Activated naive CD4-positive, alpha-beta T cell treated with anti-CD3 and anti-CD28 coated beads, Interleukin-2, amount 50 U/mL, for 24 hours (primary cell): ENCODE measurements at regions not wholly inside any gene's neighbourhood (a gene's known extent, or its start where the extent isn't known, plus 50 kb on each side); places are given as distances from the start of the nearest gene placed in this dataset.

Experiments used
- H3K27ac Mint-ChIP-seq: one replicate; pipeline ENCODE4 v1.8.0; 2021; ENCODE audit warnings: mild to moderate bottlenecking, mixed read lengths
- H3K27me3 Mint-ChIP-seq: one replicate; pipeline ENCODE4 v1.8.0; 2021; ENCODE audit warnings: mixed read lengths
- H3K36me3 Mint-ChIP-seq: one replicate; pipeline ENCODE4 v1.8.0; 2021; ENCODE audit warnings: mixed read lengths
- H3K4me1 Mint-ChIP-seq: one replicate; pipeline ENCODE4 v1.8.0; 2021; ENCODE audit warnings: mixed read lengths
- H3K4me3 Mint-ChIP-seq: one replicate; pipeline ENCODE4 v1.8.0; 2021; ENCODE audit warnings: mild to moderate bottlenecking, mixed read lengths
- H3K9me3 Mint-ChIP-seq: one replicate; pipeline ENCODE4 v1.8.0; 2021; ENCODE audit warnings: mixed read lengths

- H3K4me1 Mint-ChIP-seq: no peaks in the 10 kb centered on the region
- peaks cover 8% of the 10 kb centered on the region for H3K9me3 Mint-ChIP-seq
- no peak overlapping the region for H3K4me3 Mint-ChIP-seq
- H3K27ac Mint-ChIP-seq: no peak overlapping the region
- no peaks in the 10 kb centered on the region for H3K27me3 Mint-ChIP-seq
- H3K36me3 Mint-ChIP-seq: no peaks in the 10 kb centered on the region
Observed at GRCh38 chr3:182455011-182455410, 338.3 kb upstream of the ATP11B start.

GRCh38 chr3:182460303-182460702 lies 333.0 kb upstream of the ATP11B start:
- H3K4me3 Mint-ChIP-seq: no peak overlapping the region
- no peak overlapping the region for H3K27ac Mint-ChIP-seq
- H3K9me3 Mint-ChIP-seq: peaks cover 15% of the 10 kb centered on the region
- H3K27me3 Mint-ChIP-seq: no peaks in the 10 kb centered on the region
- H3K4me1 Mint-ChIP-seq: no peaks in the 10 kb centered on the region
- H3K36me3 Mint-ChIP-seq: no peaks in the 10 kb centered on the region

- no peaks in the 10 kb centered on the region for H3K4me1 Mint-ChIP-seq
- no peaks in the 10 kb centered on the region for H3K27me3 Mint-ChIP-seq
- no peaks in the 10 kb centered on the region for H3K36me3 Mint-ChIP-seq
- H3K9me3 Mint-ChIP-seq: peaks cover 7% of the 10 kb centered on the region
- no peak overlapping the region for H3K4me3 Mint-ChIP-seq
- no peak overlapping the region for H3K27ac Mint-ChIP-seq
Observed at GRCh38 chr3:182462152-182462551, 331.2 kb upstream of the ATP11B start.

GRCh38 chr3:182464513-182465145 lies 328.7 kb upstream of the ATP11B start:
- Mint-ChIP-seq H3K27ac (no peak overlapping the region), H3K36me3 (no peaks in the 10 kb centered on the region), H3K4me3 (no peak overlapping the region), H3K4me1 (no peaks in the 10 kb centered on the region), H3K9me3 (peaks cover 7% of the 10 kb centered on the region), H3K27me3 (no peaks in the 10 kb centered on the region)

DNA sequence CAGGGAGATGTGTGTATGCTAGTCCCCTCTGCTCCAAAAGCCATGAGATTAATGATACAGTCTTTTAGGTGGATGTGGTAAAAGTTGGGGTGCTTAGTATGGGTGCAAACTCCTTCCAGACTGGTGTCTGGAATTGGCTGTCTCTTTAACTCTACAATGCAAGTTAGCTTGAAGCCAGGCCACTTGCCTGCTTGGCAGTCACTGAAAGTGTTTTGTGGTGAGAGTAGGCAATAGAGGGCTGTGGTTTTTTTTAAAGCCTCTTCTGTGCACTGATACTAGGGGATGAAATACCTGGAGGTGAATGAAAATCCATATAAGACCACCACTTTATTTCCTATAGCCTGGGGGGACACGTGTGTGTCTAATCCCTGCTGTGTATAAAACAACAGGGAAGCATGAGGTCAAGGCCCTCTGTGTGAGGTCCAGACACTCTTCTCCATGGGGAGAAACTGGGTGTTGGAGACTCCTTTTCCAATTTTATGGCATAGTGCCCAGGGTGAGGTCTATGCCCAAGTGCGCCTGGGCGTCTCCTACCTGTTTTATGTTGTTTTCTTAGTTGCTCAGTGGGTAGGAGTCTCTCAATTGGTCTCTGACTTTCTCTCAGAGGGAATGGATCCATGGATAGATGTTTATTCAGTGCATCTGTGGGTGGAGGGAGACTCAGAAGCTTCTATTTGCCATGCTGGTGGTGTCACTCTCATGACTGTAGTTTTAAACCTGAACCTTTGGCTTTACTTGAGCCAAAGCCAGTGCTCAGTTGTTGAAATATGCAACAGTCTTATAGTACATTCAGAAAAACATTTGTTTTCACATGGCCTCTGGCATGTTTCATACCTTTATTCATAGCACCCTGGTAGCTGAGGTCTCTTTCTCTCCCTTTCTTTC lies 327.8 kb upstream of the ATP11B start:
- Mint-ChIP-seq H3K9me3 (peaks cover 7% of the 10 kb centered on the region), H3K4me1 (no peaks in the 10 kb centered on the region), H3K36me3 (no peaks in the 10 kb centered on the region), H3K27me3 (no peaks in the 10 kb centered on the region), H3K27ac (no peak overlapping the region), H3K4me3 (no peak overlapping the region)

DNA sequence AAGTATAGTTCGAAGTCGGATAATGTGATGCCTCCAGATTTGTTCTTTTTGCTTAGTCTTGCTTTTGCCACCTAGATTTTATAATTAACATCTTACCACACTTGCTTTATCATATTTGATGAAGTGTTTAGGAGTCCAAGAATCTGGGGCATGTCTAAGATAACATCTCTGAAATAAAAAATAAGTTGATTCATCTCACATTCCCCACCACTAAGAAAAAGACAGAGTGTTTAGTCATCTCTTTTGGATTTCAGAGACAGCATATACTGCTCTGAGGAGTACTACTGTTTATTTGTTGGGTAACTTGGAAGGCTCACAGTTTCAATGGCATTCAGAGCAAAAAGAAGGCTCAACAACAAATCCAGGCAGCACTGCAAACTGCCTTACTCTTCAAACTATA lies 324.2 kb upstream of the ATP11B start:
- H3K36me3 Mint-ChIP-seq: no peaks in the 10 kb centered on the region
- no peaks in the 10 kb centered on the region for H3K4me1 Mint-ChIP-seq
- no peak overlapping the region for H3K4me3 Mint-ChIP-seq
- H3K9me3 Mint-ChIP-seq: no peaks in the 10 kb centered on the region
- no peaks in the 10 kb centered on the region for H3K27me3 Mint-ChIP-seq
- H3K27ac Mint-ChIP-seq: no peak overlapping the region

DNA sequence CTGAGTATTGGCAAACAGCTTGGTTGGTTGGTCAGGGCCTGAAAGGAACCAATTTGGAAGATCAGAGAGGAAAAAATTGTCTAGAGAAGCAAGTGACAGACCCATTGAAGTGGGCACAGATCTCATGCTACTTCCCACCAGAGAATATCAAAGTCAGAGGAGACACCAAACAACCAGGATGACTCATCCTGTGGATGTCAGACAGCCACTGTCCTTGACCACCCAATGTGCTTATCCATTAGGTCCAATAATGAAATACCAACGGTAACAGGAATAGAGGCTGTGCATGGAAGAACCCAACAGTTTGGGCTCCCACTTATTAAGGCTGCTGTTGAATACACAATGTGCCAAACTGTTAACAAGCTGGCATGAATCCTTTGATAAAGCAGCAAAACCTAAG lies 323.1 kb upstream of the ATP11B start:
- Mint-ChIP-seq H3K9me3 (no peaks in the 10 kb centered on the region), H3K36me3 (no peaks in the 10 kb centered on the region), H3K27ac (no peak overlapping the region), H3K4me3 (no peak overlapping the region), H3K4me1 (no peaks in the 10 kb centered on the region), H3K27me3 (no peaks in the 10 kb centered on the region)

GRCh38 chr3:182473191-182473710 lies 320.1 kb upstream of the ATP11B start:
- H3K27me3 Mint-ChIP-seq: no peaks in the 10 kb centered on the region
- H3K9me3 Mint-ChIP-seq: no peaks in the 10 kb centered on the region
- no peak overlapping the region for H3K27ac Mint-ChIP-seq
- H3K4me3 Mint-ChIP-seq: no peak overlapping the region
- H3K4me1 Mint-ChIP-seq: no peaks in the 10 kb centered on the region
- H3K36me3 Mint-ChIP-seq: no peaks in the 10 kb centered on the region

DNA sequence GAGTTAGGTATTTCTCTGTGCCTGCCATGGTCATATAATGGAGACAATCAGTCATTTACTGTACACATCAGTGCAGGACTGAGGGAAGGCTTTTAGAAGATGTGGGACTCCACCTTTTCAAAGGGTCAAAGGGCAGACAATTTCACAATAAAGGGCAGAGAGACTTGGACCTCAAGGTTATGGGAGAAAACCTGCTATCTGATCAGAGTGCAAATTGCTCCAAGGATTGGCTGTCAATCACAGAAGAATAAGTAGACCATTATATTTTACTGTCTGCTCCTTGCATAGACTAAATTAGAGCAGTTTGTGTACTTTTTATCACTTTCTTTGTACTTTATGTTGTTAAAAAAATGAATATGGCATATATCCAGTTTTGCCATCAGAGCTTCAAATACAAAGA lies 314.9 kb upstream of the ATP11B start:
- Mint-ChIP-seq H3K4me1 (no peaks in the 10 kb centered on the region), H3K4me3 (no peak overlapping the region), H3K36me3 (no peaks in the 10 kb centered on the region), H3K27ac (no peak overlapping the region), H3K9me3 (peaks cover 5% of the 10 kb centered on the region), H3K27me3 (peaks cover 5% of the 10 kb centered on the region)

GRCh38 chr3:182479419-182480336 lies 313.6 kb upstream of the ATP11B start:
- Mint-ChIP-seq H3K9me3 (peaks cover 5% of the 10 kb centered on the region), H3K27me3 (peaks cover 5% of the 10 kb centered on the region), H3K36me3 (no peaks in the 10 kb centered on the region), H3K4me3 (no peak overlapping the region), H3K4me1 (no peaks in the 10 kb centered on the region), H3K27ac (no peak overlapping the region)

GRCh38 chr3:182482705-182483104 lies 310.6 kb upstream of the ATP11B start:
- peaks cover 5% of the 10 kb centered on the region for H3K9me3 Mint-ChIP-seq
- H3K4me1 Mint-ChIP-seq: no peaks in the 10 kb centered on the region
- H3K27ac Mint-ChIP-seq: no peak overlapping the region
- peaks cover 5% of the 10 kb centered on the region for H3K27me3 Mint-ChIP-seq
- H3K36me3 Mint-ChIP-seq: no peaks in the 10 kb centered on the region
- no peak overlapping the region for H3K4me3 Mint-ChIP-seq

- Mint-ChIP-seq H3K4me1 (no peaks in the 10 kb centered on the region), H3K36me3 (no peaks in the 10 kb centered on the region), H3K27me3 (peaks cover 5% of the 10 kb centered on the region), H3K9me3 (peaks cover 5% of the 10 kb centered on the region), H3K27ac (no peak overlapping the region), H3K4me3 (no peak overlapping the region)
Observed at GRCh38 chr3:182484682-182485081, 308.6 kb upstream of the ATP11B start.

GRCh38 chr3:182485301-182485700 lies 308.0 kb upstream of the ATP11B start:
- Mint-ChIP-seq H3K27ac (no peak overlapping the region), H3K27me3 (peaks cover 5% of the 10 kb centered on the region), H3K9me3 (peaks cover 5% of the 10 kb centered on the region), H3K4me1 (no peaks in the 10 kb centered on the region), H3K36me3 (no peaks in the 10 kb centered on the region), H3K4me3 (no peak overlapping the region)

DNA sequence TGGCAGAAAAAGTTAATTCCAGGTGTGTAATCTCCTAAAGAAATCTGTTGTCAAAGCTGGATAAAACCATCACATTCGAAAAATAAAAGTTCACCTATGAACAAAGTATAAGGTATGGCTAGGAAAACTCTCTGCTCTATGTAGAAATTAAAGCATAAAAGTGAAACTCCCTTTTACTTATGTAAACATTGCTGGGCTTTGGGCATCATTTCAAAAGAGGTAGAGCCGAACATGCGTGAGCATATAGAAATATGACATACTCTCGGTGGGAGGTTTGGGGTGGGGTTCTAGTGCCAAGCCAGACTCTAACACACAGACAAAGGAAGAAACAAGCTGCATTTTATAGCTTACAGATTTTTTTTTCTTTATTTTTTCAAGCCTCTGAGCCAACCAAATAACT lies 306.8 kb upstream of the ATP11B start:
- Mint-ChIP-seq H3K4me3 (no peak overlapping the region), H3K27me3 (peaks cover 5% of the 10 kb centered on the region), H3K27ac (no peak overlapping the region), H3K36me3 (no peaks in the 10 kb centered on the region), H3K9me3 (peaks cover 5% of the 10 kb centered on the region), H3K4me1 (no peaks in the 10 kb centered on the region)

- Mint-ChIP-seq H3K36me3 (no peaks in the 10 kb centered on the region), H3K27me3 (peaks cover 2% of the 10 kb centered on the region), H3K27ac (no peak overlapping the region), H3K4me1 (no peaks in the 10 kb centered on the region), H3K9me3 (no peaks in the 10 kb centered on the region), H3K4me3 (no peak overlapping the region)
Observed at GRCh38 chr3:182487143-182487542, 306.2 kb upstream of the ATP11B start.
